ENCODE measurements at regions not wholly inside any gene's neighbourhood (a gene's known extent, or its start where the extent isn't known, plus 50 kb on each side); places are given as distances from the start of the nearest gene placed in this dataset.

GRCh38 chr19:30070198-30070967, 128.3 kb downstream of the URI1 start:
- ChIA-PET POLR2A (no interaction called here), CTCF (no interaction called here)
- H3K4me3 ChIP-seq (ENCODE audit: low read depth, low read length), result no peak overlapping the region
- no peak for TF ChIP-seq CTCF (IDR thresholded peaks at IDR 0.05; ENCODE audit: low read depth, low read length)
- peaks cover 9% of the 10 kb centered on the region; the same call in 1 of the 2 replicates for H3K9me3 ChIP-seq (ENCODE audit: control insufficient read depth, insufficient read depth, low read length)
- no peak overlapping the region for H3K27ac ChIP-seq (ENCODE audit: low read depth, low read length)
- H3K27me3 ChIP-seq (ENCODE audit: control insufficient read depth, insufficient read depth, low read length), result no peaks in the 10 kb centered on the region
- no peak for DNase-seq (ENCODE audit: low read depth, low spot score)

GRCh38 chr19:30070968-30071632, 129.1 kb downstream of the URI1 start:
- no peak overlapping the region for H3K27ac ChIP-seq (ENCODE audit: low read depth, low read length)
- ChIA-PET POLR2A (no interaction called here), CTCF (no interaction called here)
- peaks cover 9% of the 10 kb centered on the region; the same call in 1 of the 2 replicates for H3K9me3 ChIP-seq (ENCODE audit: control insufficient read depth, insufficient read depth, low read length)
- TF ChIP-seq CTCF (IDR thresholded peaks at IDR 0.05; ENCODE audit: low read depth, low read length), result no peak
- H3K27me3 ChIP-seq (ENCODE audit: control insufficient read depth, insufficient read depth, low read length), result no peaks in the 10 kb centered on the region
- no peak for DNase-seq (ENCODE audit: low read depth, low spot score)
- no peak overlapping the region for H3K4me3 ChIP-seq (ENCODE audit: low read depth, low read length)

- ChIA-PET CTCF (no interaction called here), POLR2A (no interaction called here)
- no peak for TF ChIP-seq CTCF (IDR thresholded peaks at IDR 0.05; ENCODE audit: low read depth, low read length)
- Histone ChIP-seq H3K27me3 (ENCODE audit: control insufficient read depth, insufficient read depth, low read length) (no peaks in the 10 kb centered on the region), H3K27ac (ENCODE audit: low read depth, low read length) (no peak overlapping the region), H3K9me3 (ENCODE audit: control insufficient read depth, insufficient read depth, low read length) (peaks cover 9% of the 10 kb centered on the region; the same call in 1 of the 2 replicates), H3K4me3 (ENCODE audit: low read depth, low read length) (no peak overlapping the region)
- no peak for DNase-seq (ENCODE audit: low read depth, low spot score)
These were observed 129.8 kb downstream of the URI1 start for GRCh38 chr19:30071871-30072270.

GRCh38 chr19:30073152-30074000, 131.3 kb downstream of the URI1 start:
- ChIA-PET POLR2A (no interaction called here), CTCF (no interaction called here)
- no peak for DNase-seq (ENCODE audit: low read depth, low spot score)
- no peak overlapping the region for H3K4me3 ChIP-seq (ENCODE audit: low read depth, low read length)
- peaks cover 9% of the 10 kb centered on the region; the same call in 1 of the 2 replicates for H3K9me3 ChIP-seq (ENCODE audit: control insufficient read depth, insufficient read depth, low read length)
- H3K27ac ChIP-seq (ENCODE audit: low read depth, low read length), result no peak overlapping the region
- no peaks in the 10 kb centered on the region for H3K27me3 ChIP-seq (ENCODE audit: control insufficient read depth, insufficient read depth, low read length)
- TF ChIP-seq CTCF (IDR thresholded peaks at IDR 0.05; ENCODE audit: low read depth, low read length), result no peak

Data from AG04450 (cell line).